GM12878 (cell line): ENCODE measurements at regions not wholly inside any gene's neighbourhood (a gene's known extent, or its start where the extent isn't known, plus 50 kb on each side); places are given as distances from the start of the nearest gene placed in this dataset.

ENCODE experiments used
- CBX3 ChIP-seq: fragments of 200-600 bp; sonication (generic); IDR thresholded peaks from 2 replicates; pipeline ENCODE4 v1.6.1; 2016; ENCODE audit warnings: low read depth, borderline replicate concordance
- CTCF ChIP-seq, 3 experiments: IDR thresholded peaks in 2 of 3; conservative IDR thresholded peaks in 1 of 3; 2 replicates each; pipeline ENCODE4 v1.5.1; 2011; ENCODE audit warnings: low read depth in 3 of 3, low read length in 3 of 3, mild to moderate bottlenecking in 3 of 3, control low read depth in 2 of 3, moderate library complexity in 2 of 3, inconsistent platforms in 1 of 3, mixed read lengths in 1 of 3; ENCODE audit not compliant: control insufficient read depth in 2 of 3, insufficient read depth in 1 of 3; ENCODE audit errors: extremely low read depth in 1 of 3
- GATAD2B ChIP-seq: fragments of 450-650 bp; conservative IDR thresholded peaks from 2 replicates; pipeline ENCODE4 v1.6.1; 2017; ENCODE audit warnings: low read depth, mild to moderate bottlenecking, moderate library complexity
- MAX ChIP-seq: IDR thresholded peaks from 2 replicates; pipeline ENCODE4 v1.6.1; 2012; ENCODE audit warnings: low read depth, low read length, improper control_type of control experiment
- MXI1 ChIP-seq: fragments of 150-350 bp; IDR thresholded peaks from 2 replicates; pipeline ENCODE4 v1.6.1; 2011; ENCODE audit warnings: low read depth, mild to moderate bottlenecking, inconsistent platforms, low read length, improper control_type of control experiment
- PBX3 ChIP-seq: IDR thresholded peaks from 2 replicates; pipeline ENCODE4 v1.6.1; 2011; ENCODE audit warnings: mild to moderate bottlenecking, low read depth, low read length, moderate library complexity; ENCODE audit not compliant: insufficient replicate concordance
- POLR2A ChIP-seq: IDR thresholded peaks from 2 replicates; pipeline ENCODE4 v1.6.1; 2011; ENCODE audit warnings: low read depth, mild to moderate bottlenecking, low read length
- SMC3 ChIP-seq: IDR thresholded peaks from 2 replicates; pipeline ENCODE4 v1.6.1; 2011; ENCODE audit warnings: low read length, improper control_type of control experiment, borderline replicate concordance
- TAF1 ChIP-seq: IDR thresholded peaks from 2 replicates; pipeline ENCODE4 v1.6.1; 2011; ENCODE audit warnings: mild to moderate bottlenecking, low read depth, low read length, borderline replicate concordance
- ZNF592 ChIP-seq: fragments of 450-650 bp; IDR thresholded peaks from 2 replicates; pipeline ENCODE4 v1.6.1; 2017; ENCODE audit warnings: mild to moderate bottlenecking, moderate library complexity
- ZNF622 ChIP-seq: fragments of 450-650 bp; IDR thresholded peaks from 2 replicates; pipeline ENCODE4 v1.6.1; 2017; ENCODE audit warnings: mild to moderate bottlenecking, inconsistent platforms

- no peak for TF ChIP-seq CTCF (IDR thresholded peaks at IDR 0.05 in 2 of 3, conservative IDR thresholded peaks at IDR 0.05 in 1 of 3; ENCODE audit: control insufficient read depth in 2 of 3, extremely low read depth in 1 of 3, insufficient read depth in 1 of 3, low read depth in 3 of 3, low read length in 3 of 3)
- TF ChIP-seq SMC3, result no peak
- no peak for TF ChIP-seq TAF1
- TF ChIP-seq MXI1, result no peak
- no peak for TF ChIP-seq GATAD2B
- no peak for TF ChIP-seq POLR2A
- no peak for TF ChIP-seq PBX3
- no peak for TF ChIP-seq ZNF622
- TF ChIP-seq MAX, result no peak
- TF ChIP-seq ZNF592, result no peak
- TF ChIP-seq CBX3, result no peak
These were observed 158.6 kb upstream of the ALDH1B1 start for GRCh38 chr9:38233796-38234355.
